Heart left ventricle (tissue), 16 donors: ENCODE measurements at regions not wholly inside any gene's neighbourhood (a gene's known extent, or its start where the extent isn't known, plus 50 kb on each side); places are given as distances from the start of the nearest gene placed in this dataset.

ENCODE experiments used
- ATAC-seq, 4 donors: fragments of 200-7000 bp; cut with Tn5 transposase; one replicate each; pipeline ENCODE4 v1.9.1; 2020 to 2022; ENCODE audit warnings: moderate library complexity in 4 of 4, mild to moderate bottlenecking in 3 of 4, moderate number of reproducible peaks in 1 of 4
- DNase-seq, 5 donors: peaks; one replicate each; pipeline ENCODE4 v3.0.0-alpha.2; 2020
- H3K27ac ChIP-seq, 12 donors: fragments of 200-600 bp; sonication (generic) in 4 of 12; one replicate each; pipeline versions ENCODE4 v1.5.0 to v1.8.0; 2016 to 2022; ENCODE audit warnings: mild to moderate bottlenecking in 2 of 12
- H3K27me3 ChIP-seq, 9 donors: fragments of 200-600 bp; sonication (generic) in 2 of 9; one replicate each; pipeline versions ENCODE4 v1.5.1 to v1.8.0; 2016 to 2022; ENCODE audit warnings: mild to moderate bottlenecking in 3 of 9
- H3K36me3 ChIP-seq, 9 donors: fragments of 200-600 bp; sonication (generic) in 2 of 9; one replicate each; pipeline versions ENCODE4 v1.5.0 to v1.8.0; 2018 to 2022; ENCODE audit warnings: mild to moderate bottlenecking in 2 of 9
- H3K4me1 ChIP-seq, 12 donors: fragments of 200-600 bp; sonication (generic) in 4 of 12; one replicate each; pipeline versions ENCODE4 v1.5.0 to v1.8.0; 2016 to 2022; ENCODE audit warnings: mild to moderate bottlenecking in 3 of 12
- H3K4me3 ChIP-seq, 12 donors: fragments of 200-600 bp; sonication (generic) in 4 of 12; one replicate each; pipeline versions ENCODE4 v1.5.0 to v1.8.0; 2017 to 2022; ENCODE audit warnings: mild to moderate bottlenecking in 9 of 12, moderate library complexity in 4 of 12
- H3K9me3 ChIP-seq, 12 donors: fragments of 200-600 bp; sonication (generic) in 4 of 12; one replicate each; pipeline versions ENCODE4 v1.5.0 to v1.8.0; 2016 to 2022; ENCODE audit warnings: mild to moderate bottlenecking in 1 of 12
- POLR2A ChIP-seq, 2 donors: fragments of 450-650 bp; IDR thresholded peaks; one replicate each; pipeline ENCODE4 v1.6.1; 2017; ENCODE audit warnings: antibody characterized with exemption in 2 of 2, mild to moderate bottlenecking in 2 of 2, moderate library complexity in 2 of 2
- WGBS, 4 donors: extraction: QIAGEN DNeasy Blood & Tissue Kit in 2 of 4; methylation state at CpG; one replicate each; pipeline versions ENCODE4 v1.1.5 to v1.1.7; 2013 to 2018; 5-methylcytosine and 5-hydroxymethylcytosine counted together
- intact Hi-C, 10 donors: fragments of 100-400 bp; cut with DNase I; formaldehyde crosslinking; loops; one replicate each; pipeline versions ENCODE4 v1.11.1 to v1.14.2; 2022
- TF ChIP-seq, protein P1 (sequence below), 12 donors: fragments of 200-600 bp; sonication (generic) in 4 of 12; IDR thresholded peaks; one replicate each; pipeline versions ENCODE4 v1.5.0 to v1.8.0; 2018 to 2022; ENCODE audit warnings: antibody characterized with exemption in 12 of 12, mild to moderate bottlenecking in 5 of 12
- donor health status: ischemic (EF 13 %, LVEDD 7.1; RV severe dilation, severe dysfunction).
- donor health status: healthy with polysubstance abuse.
- donor health status: DM: no; HTN: yes; CAD: no.
- donor health status: DM: no; HTN: no; CAD: no.
- donor health status: ischemic (EF 25% LVEDD 6.9; RV normal size, moderate dysfunction).
- donor health status: ischemic (EF 25% LVEDD 5.7; RV mildly dilated, moderate dysfunction).
- donor health status: healthy.
- donor health status: DM: yes; HTN: yes; CAD: no.
- donor health status: ischemic (EF 35%, LVEDD 5.7; RV mildly dilated, moderate dysfunction).
- donor health status: nonischemic (EF 11% LVEDD 7.7; RV severe dilation, severe dysfunction).
- donor health status: DM: yes; HTN: yes; CAD: no.
- donor health status: PGD.
- donor health status: ischemic (EF 29% LVEDD 5.4; RV normal size, mild dysfunction).
- donor health status: nonischemic (EF 23%, LVEDD 6.1; RV moderate dilation, normal function).

DNA sequence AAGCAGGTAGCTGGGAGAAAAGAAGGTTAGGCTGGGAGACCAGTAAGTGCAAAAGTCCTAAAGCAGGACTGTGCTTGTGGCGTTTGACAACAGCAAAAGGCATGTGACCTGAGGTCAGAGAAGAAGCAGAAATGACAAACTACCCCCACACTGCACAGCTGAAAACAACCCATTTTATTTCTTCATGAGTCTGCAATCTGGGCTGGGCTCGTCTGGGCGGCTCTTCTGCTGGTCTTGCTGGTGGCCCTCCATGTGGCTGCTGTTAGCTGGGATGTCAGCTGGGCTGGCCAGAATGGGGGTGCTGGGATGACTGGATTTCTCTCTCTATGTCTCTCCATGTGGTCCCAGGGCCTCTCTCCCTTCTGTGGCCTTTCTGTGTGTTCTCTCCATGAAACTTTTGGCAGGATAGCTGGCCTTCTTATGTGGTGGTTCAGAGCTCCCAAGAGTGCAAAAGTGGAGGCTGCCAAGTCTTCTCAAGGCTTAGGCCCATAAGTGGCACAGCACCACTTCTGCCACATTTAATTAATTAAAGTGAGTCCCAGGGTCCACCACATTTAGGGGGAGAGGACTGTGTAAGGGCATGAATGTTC lies 128.6 kb downstream of the RIPK4 start:
- Histone ChIP-seq H3K9me3 (no peaks in the 10 kb centered on the region), H3K36me3 (no peaks in the 10 kb centered on the region), H3K27ac (no peak overlapping the region), H3K27me3 (no peaks in the 10 kb centered on the region), H3K4me1 (peaks cover 0 to 15% (median 6%) of the 10 kb centered on the region in 12 donors), H3K4me3 (no peak overlapping the region)
- intact Hi-C loops = no loop called here
- WGBS, 4 donors = 42 to 93% (median 91%) methylated on average over 3 of the region's 3 CpGs
- DNase-seq (no peak), ATAC-seq (no peak)
- TF ChIP-seq, protein P1, sequence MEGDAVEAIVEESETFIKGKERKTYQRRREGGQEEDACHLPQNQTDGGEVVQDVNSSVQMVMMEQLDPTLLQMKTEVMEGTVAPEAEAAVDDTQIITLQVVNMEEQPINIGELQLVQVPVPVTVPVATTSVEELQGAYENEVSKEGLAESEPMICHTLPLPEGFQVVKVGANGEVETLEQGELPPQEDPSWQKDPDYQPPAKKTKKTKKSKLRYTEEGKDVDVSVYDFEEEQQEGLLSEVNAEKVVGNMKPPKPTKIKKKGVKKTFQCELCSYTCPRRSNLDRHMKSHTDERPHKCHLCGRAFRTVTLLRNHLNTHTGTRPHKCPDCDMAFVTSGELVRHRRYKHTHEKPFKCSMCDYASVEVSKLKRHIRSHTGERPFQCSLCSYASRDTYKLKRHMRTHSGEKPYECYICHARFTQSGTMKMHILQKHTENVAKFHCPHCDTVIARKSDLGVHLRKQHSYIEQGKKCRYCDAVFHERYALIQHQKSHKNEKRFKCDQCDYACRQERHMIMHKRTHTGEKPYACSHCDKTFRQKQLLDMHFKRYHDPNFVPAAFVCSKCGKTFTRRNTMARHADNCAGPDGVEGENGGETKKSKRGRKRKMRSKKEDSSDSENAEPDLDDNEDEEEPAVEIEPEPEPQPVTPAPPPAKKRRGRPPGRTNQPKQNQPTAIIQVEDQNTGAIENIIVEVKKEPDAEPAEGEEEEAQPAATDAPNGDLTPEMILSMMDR (IDR thresholded peaks at IDR 0.05) = no peak
- TF ChIP-seq POLR2A (IDR thresholded peaks at IDR 0.05) = no peak

DNA sequence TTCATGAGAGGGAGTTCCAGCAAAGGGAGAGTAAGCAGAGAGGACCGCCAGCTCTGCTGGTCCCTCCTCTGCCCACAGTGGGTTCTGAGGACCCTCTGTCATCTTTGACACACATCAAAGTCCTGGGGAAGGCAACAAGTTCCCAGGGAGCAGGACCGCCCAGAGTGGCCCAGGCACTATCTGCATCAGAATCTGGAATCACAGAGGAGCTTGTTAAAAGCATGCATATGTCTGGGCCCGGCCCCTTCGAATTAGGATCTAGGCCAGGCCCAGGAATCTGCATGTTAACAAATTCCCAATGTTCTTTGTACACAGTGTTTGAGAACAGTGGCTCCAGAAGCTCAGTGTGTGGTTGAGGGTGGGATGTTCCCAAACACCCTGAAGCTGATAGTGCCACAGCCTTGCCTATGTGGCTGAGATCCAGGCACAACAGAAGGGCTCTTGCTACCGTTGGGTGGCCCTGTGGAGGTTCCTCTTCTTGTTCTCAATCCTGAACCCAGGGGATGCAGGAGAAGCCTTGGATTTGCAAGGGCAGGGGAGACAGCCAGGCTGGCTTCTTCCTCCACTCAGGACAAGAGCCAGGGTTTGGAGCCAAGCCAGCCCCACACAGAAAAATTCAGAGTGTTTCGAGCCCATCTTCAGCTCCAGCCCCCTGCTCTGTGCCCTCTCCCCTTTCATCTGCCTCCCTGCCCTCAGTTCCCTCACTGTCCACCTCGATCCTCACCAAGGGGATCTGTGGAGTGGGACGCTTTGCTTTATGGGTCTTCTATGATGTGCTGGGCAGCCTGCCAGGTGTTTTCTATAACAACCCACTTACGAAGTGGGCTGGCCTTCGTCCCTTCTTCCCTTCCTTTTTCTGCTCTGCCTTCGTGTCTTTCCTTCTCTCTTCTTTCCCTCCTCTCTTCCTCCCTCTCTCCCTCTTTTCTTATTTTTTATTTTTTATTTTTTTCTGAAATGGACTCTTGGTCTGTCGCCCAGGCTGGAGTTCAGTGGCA lies 129.0 kb upstream of the TMPRSS2 start:
- H3K9me3 ChIP-seq = no peaks in the 10 kb centered on the region
- ATAC-seq = no peak
- H3K27ac ChIP-seq = no peak overlapping the region
- intact Hi-C loops = no loop called here
- H3K27me3 ChIP-seq = no peaks in the 10 kb centered on the region
- TF ChIP-seq POLR2A (IDR thresholded peaks at IDR 0.05) = no peak
- TF ChIP-seq, protein P1 (IDR thresholded peaks at IDR 0.05) = no peak
- no peaks in the 10 kb centered on the region for H3K36me3 ChIP-seq
- no peak overlapping the region for H3K4me3 ChIP-seq
- no peak for DNase-seq
- WGBS, 4 donors = 57 to 63% (median 62%) methylated on average over 11 to 12 of the region's 12 CpGs
- H3K4me1 ChIP-seq = peaks cover 0 to 11% (median 5%) of the 10 kb centered on the region in 12 donors

DNA sequence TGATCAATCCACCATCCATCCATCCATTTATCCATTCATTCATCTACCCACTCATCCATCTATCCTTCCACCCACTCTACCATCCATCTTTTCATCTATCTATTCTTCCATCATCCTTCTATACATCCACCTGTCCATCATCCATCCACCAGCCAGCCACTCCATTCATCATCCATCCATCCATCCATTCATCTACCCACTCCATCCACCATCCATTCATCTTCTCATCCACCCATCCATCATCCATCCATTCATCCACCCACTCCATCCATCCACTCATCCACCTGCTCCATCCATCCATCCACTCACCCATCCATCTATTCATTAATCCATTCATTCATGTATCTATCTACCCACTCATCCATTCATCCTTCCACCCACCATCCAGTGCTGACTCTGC lies 127.9 kb upstream of the TMPRSS2 start:
- intact Hi-C loops = no loop called here
- ATAC-seq (no peak), DNase-seq (no peak)
- Histone ChIP-seq H3K4me3 (no peak overlapping the region), H3K9me3 (no peaks in the 10 kb centered on the region), H3K36me3 (no peaks in the 10 kb centered on the region), H3K27me3 (no peaks in the 10 kb centered on the region), H3K27ac (no peak overlapping the region), H3K4me1 (peaks cover 0 to 3% (median 0%) of the 10 kb centered on the region in 12 donors)
- TF ChIP-seq, protein P1 (IDR thresholded peaks at IDR 0.05) = no peak
- no peak for TF ChIP-seq POLR2A (IDR thresholded peaks at IDR 0.05)

DNA sequence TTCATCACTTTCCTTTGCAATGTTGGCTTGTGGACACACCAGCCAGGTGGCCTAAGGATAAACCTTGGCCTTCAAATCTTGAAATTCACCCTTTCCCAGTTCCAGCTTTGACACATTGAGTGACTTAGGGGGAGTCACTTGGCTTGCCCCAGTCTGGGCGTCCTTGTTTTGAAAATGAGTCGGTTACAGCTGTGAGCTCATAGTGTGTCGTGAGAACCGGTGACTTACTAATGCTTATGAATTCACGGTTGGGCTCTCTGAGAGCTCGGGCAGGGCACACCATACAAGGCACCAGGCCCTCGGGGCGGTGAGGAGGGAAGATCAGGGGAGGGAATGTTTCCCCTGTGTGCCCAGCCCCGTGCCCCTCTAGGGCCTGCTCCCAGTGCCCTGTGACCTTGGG lies 126.9 kb upstream of the TMPRSS2 start:
- H3K4me3 ChIP-seq = no peak overlapping the region

More for the DNA sequence above, 126.9 kb upstream of the TMPRSS2 start:
- peaks cover 0 to 3% (median 0%) of the 10 kb centered on the region in 12 donors for H3K4me1 ChIP-seq
- intact Hi-C loops = no loop called here
- DNase-seq (no peak), ATAC-seq (no peak)
- no peaks in the 10 kb centered on the region for H3K9me3 ChIP-seq
- no peak overlapping the region for H3K27ac ChIP-seq
- WGBS, 4 donors = 81 to 87% (median 83%) methylated on average over 6 to 9 of the region's 9 CpGs
- TF ChIP-seq POLR2A (IDR thresholded peaks at IDR 0.05) = no peak
- TF ChIP-seq, protein P1 (IDR thresholded peaks at IDR 0.05) = no peak
- H3K27me3 ChIP-seq = no peaks in the 10 kb centered on the region
- no peaks in the 10 kb centered on the region for H3K36me3 ChIP-seq
